ENCODE measurements at regions not wholly inside any gene's neighbourhood (a gene's known extent, or its start where the extent isn't known, plus 50 kb on each side); places are given as distances from the start of the nearest gene placed in this dataset.

DNA sequence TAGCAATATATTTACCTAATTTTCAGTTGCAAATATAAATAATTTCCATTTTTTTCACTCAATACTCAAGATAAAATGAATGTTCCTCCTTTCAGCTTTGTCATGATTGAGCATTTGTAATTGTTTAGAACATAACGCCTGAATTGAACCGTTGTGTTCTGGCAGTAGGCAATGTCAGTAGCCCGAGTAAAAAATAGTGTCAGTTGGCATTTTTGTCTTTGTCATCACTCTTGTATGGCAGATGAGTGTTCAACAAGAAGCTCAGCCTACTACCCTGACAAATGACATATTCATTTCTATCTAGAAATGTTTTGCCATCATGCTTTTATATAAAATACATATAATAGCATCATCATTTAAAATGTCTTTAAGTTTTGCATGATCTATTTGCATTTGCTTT is 691.4 kb upstream of the NCAM2 start:
- TF ChIP-seq, protein P1, sequence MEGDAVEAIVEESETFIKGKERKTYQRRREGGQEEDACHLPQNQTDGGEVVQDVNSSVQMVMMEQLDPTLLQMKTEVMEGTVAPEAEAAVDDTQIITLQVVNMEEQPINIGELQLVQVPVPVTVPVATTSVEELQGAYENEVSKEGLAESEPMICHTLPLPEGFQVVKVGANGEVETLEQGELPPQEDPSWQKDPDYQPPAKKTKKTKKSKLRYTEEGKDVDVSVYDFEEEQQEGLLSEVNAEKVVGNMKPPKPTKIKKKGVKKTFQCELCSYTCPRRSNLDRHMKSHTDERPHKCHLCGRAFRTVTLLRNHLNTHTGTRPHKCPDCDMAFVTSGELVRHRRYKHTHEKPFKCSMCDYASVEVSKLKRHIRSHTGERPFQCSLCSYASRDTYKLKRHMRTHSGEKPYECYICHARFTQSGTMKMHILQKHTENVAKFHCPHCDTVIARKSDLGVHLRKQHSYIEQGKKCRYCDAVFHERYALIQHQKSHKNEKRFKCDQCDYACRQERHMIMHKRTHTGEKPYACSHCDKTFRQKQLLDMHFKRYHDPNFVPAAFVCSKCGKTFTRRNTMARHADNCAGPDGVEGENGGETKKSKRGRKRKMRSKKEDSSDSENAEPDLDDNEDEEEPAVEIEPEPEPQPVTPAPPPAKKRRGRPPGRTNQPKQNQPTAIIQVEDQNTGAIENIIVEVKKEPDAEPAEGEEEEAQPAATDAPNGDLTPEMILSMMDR (IDR thresholded peaks at IDR 0.05), result no peak
- no peak for TF ChIP-seq POLR2A (IDR thresholded peaks at IDR 0.05)

Data from heart left ventricle (tissue), 13 donors.